ENCODE measurements at regions not wholly inside any gene's neighbourhood (a gene's known extent, or its start where the extent isn't known, plus 50 kb on each side); places are given as distances from the start of the nearest gene placed in this dataset.

DNA sequence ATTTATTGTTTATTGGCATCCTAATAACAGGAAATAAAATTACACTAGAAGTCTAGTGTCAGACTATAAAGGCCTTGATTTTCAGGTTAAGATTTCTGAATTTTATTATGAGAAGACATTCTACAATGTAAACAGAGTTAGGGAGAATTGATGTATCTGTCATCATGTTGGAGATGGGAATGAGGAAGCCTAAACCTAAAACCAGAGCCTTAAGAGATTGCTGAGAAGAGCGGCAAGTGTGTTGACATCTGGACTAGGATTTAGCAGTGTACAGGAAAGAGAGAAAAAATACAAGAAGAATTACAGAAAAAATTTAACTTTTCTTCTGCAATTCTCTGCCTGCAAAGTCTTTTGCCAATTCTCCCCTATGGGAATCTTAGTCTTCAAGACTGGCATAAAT is 525.5 kb downstream of the NR2F1-AS1 start:
- peaks cover 25% of the 10 kb centered on the region for H3K4me1 ChIP-seq (ENCODE audit: control insufficient read depth, insufficient read depth, low read length)
- H3K27me3 ChIP-seq (ENCODE audit: control insufficient read depth, insufficient read depth, low read length) = no peaks in the 10 kb centered on the region
- H3K9ac ChIP-seq (ENCODE audit: low read depth, low read length) = no peak overlapping the region
- no peak overlapping the region for H3K27ac ChIP-seq (ENCODE audit: low read depth, low read length)
- H3K9me3 ChIP-seq (ENCODE audit: control insufficient read depth, insufficient read depth, low read length) = peaks cover 4% of the 10 kb centered on the region; the same call in 1 of the 2 replicates
- H3K4me3 ChIP-seq (ENCODE audit: low read depth, low read length) = no peak overlapping the region
- H3K36me3 ChIP-seq (ENCODE audit: control insufficient read depth, insufficient read depth, low read length) = no peaks in the 10 kb centered on the region

- Histone ChIP-seq H3K4me3 (ENCODE audit: low read depth, low read length) (no peak overlapping the region), H3K36me3 (ENCODE audit: control insufficient read depth, insufficient read depth, low read length) (no peaks in the 10 kb centered on the region), H3K27ac (ENCODE audit: low read depth, low read length) (no peak overlapping the region), H3K4me1 (ENCODE audit: control insufficient read depth, insufficient read depth, low read length) (peaks cover 25% of the 10 kb centered on the region), H3K27me3 (ENCODE audit: control insufficient read depth, insufficient read depth, low read length) (no peaks in the 10 kb centered on the region), H3K9ac (ENCODE audit: low read depth, low read length) (no peak overlapping the region), H3K9me3 (ENCODE audit: control insufficient read depth, insufficient read depth, low read length) (peaks cover 4% of the 10 kb centered on the region; the same call in 1 of the 2 replicates)
Measured at GRCh38 chr5:93054424-93055163, 526.4 kb downstream of the NR2F1-AS1 start.

GRCh38 chr5:93053825-93054224 is 527.2 kb downstream of the NR2F1-AS1 start:
- H3K27me3 ChIP-seq (ENCODE audit: control insufficient read depth, insufficient read depth, low read length) = no peaks in the 10 kb centered on the region
- H3K36me3 ChIP-seq (ENCODE audit: control insufficient read depth, insufficient read depth, low read length) = no peaks in the 10 kb centered on the region
- H3K27ac ChIP-seq (ENCODE audit: low read depth, low read length) = no peak overlapping the region
- no peak overlapping the region for H3K9ac ChIP-seq (ENCODE audit: low read depth, low read length)
- peaks cover 4% of the 10 kb centered on the region; the same call in 1 of the 2 replicates for H3K9me3 ChIP-seq (ENCODE audit: control insufficient read depth, insufficient read depth, low read length)
- peaks cover 20% of the 10 kb centered on the region for H3K4me1 ChIP-seq (ENCODE audit: control insufficient read depth, insufficient read depth, low read length)
- no peak overlapping the region for H3K4me3 ChIP-seq (ENCODE audit: low read depth, low read length)

DNA sequence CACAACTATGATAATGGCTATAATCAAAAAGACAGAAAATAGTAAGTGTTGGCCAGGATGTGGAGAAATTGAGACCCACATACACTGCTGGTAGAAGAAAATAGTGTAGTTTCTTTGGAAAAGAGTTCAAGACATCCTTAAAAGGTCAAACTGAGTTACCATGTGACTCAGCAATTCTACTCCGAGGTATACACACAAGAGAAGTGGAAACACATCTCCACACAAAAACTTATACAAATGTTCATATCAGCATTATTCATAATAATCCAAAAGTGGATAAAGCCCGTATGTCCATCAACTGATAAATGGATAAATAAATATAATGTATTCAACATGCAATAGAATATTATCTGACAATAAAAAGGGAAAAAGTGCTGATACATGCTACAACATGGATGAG is 532.2 kb downstream of the NR2F1-AS1 start:
- H3K36me3 ChIP-seq (ENCODE audit: control insufficient read depth, insufficient read depth, low read length) = no peaks in the 10 kb centered on the region
- no peak overlapping the region for H3K4me3 ChIP-seq (ENCODE audit: low read depth, low read length)
- no peaks in the 10 kb centered on the region for H3K27me3 ChIP-seq (ENCODE audit: control insufficient read depth, insufficient read depth, low read length)
- no peaks in the 10 kb centered on the region for H3K4me1 ChIP-seq (ENCODE audit: control insufficient read depth, insufficient read depth, low read length)
- no peaks in the 10 kb centered on the region for H3K9me3 ChIP-seq (ENCODE audit: control insufficient read depth, insufficient read depth, low read length)
- H3K27ac ChIP-seq (ENCODE audit: low read depth, low read length) = no peak overlapping the region
- no peak overlapping the region for H3K9ac ChIP-seq (ENCODE audit: low read depth, low read length)

- Histone ChIP-seq H3K36me3 (ENCODE audit: control insufficient read depth, insufficient read depth, low read length) (no peaks in the 10 kb centered on the region), H3K4me3 (ENCODE audit: low read depth, low read length) (no peak overlapping the region), H3K27me3 (ENCODE audit: control insufficient read depth, insufficient read depth, low read length) (no peaks in the 10 kb centered on the region), H3K9me3 (ENCODE audit: control insufficient read depth, insufficient read depth, low read length) (no peaks in the 10 kb centered on the region), H3K4me1 (ENCODE audit: control insufficient read depth, insufficient read depth, low read length) (no peaks in the 10 kb centered on the region), H3K9ac (ENCODE audit: low read depth, low read length) (no peak overlapping the region), H3K27ac (ENCODE audit: low read depth, low read length) (no peak overlapping the region)
Measured at GRCh38 chr5:93044859-93045666, 536.0 kb downstream of the NR2F1-AS1 start.

- no peaks in the 10 kb centered on the region for H3K27me3 ChIP-seq (ENCODE audit: control insufficient read depth, insufficient read depth, low read length)
- H3K27ac ChIP-seq (ENCODE audit: low read depth, low read length) = no peak overlapping the region
Measured at GRCh38 chr5:93039888-93040287, 541.1 kb downstream of the NR2F1-AS1 start.

DNA sequence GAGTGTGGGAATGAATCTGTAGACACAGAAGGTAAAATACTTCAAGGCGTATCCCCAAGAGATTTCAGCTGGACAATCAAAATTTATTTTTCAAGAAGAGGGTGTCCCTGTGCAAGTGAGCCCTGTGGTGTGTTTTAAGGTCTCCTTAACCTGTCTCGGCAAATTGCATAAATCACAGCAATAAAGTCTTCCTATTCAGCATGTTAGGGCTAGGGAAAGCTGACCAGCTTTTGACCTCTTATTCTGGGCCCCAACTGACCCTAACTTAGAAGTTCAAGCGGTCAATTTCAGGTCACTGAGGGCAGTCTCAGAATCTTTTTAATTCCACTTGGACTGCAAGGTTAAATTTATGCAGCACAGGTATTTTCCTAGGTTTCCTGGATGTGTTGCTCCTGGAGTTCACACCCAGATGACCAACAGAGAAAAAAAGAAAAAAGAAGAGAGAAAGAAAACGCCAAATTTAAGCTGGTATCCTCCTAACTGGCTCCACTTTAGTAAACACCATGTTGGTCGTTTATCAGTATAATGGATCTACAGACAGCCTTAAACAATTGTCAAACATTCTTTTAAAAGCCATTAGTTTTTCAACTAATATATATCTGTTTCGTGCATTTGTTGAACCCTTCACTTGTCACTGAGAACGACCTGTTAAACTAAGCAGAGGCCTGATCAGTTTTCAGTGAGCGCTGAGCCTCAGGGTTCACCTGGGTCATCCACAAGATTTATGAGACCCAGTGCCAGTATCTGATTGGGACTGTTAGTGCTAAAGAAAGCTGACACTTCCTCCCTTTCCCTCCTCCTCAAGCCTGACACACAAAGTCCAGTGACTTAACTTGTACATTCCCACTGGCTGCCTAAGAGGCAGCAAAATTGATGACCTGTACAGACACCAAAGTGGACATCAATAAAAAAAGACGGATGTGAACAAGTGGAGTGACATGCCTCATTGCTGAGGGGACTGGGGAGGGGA is 546.1 kb downstream of the NR2F1-AS1 start:
- Histone ChIP-seq H3K9ac (ENCODE audit: low read depth, low read length) (no peak overlapping the region), H3K36me3 (ENCODE audit: control insufficient read depth, insufficient read depth, low read length) (no peaks in the 10 kb centered on the region), H3K4me3 (ENCODE audit: low read depth, low read length) (no peak overlapping the region), H3K9me3 (ENCODE audit: control insufficient read depth, insufficient read depth, low read length) (no peaks in the 10 kb centered on the region), H3K27ac (ENCODE audit: low read depth, low read length) (no peak overlapping the region), H3K27me3 (ENCODE audit: control insufficient read depth, insufficient read depth, low read length) (no peaks in the 10 kb centered on the region), H3K4me1 (ENCODE audit: control insufficient read depth, insufficient read depth, low read length) (no peaks in the 10 kb centered on the region)

More at GRCh38 chr5:93039888-93040287, 541.1 kb downstream of the NR2F1-AS1 start:
- H3K36me3 ChIP-seq (ENCODE audit: control insufficient read depth, insufficient read depth, low read length) = no peaks in the 10 kb centered on the region
- no peak overlapping the region for H3K4me3 ChIP-seq (ENCODE audit: low read depth, low read length)
- H3K4me1 ChIP-seq (ENCODE audit: control insufficient read depth, insufficient read depth, low read length) = no peaks in the 10 kb centered on the region
- H3K9ac ChIP-seq (ENCODE audit: low read depth, low read length) = no peak overlapping the region
- no peaks in the 10 kb centered on the region for H3K9me3 ChIP-seq (ENCODE audit: control insufficient read depth, insufficient read depth, low read length)

DNA sequence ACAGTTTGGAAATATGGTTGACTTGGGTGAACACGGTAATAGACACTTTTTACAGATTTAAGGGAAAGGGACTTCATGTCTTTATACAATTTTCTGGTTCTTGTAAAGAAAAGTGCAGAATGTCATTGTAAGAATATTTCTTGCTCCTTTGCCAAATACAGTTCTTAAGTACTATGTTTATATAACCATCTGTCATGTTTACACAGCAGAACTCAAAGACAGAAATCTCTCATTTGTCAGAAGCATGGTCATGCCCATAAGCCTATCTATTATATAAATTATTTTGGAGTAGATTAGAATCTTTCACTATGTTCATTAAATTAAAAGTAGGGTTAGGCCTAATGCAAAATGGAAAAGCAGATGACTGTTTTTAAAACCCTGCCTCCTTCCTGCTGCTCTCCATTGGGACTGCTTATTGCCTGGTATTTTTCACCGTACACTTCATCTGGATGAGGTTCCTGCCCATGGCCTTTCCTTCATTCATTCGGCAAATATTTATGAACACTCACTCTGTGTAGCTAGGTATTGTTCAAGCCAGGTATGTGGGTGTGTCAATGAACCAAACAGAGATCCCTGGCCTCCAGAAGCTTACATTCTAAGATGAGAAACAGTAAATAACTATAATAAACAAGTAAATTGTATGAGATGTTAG is 558.1 kb downstream of the NR2F1-AS1 start:
- no peak overlapping the region for H3K4me3 ChIP-seq (ENCODE audit: low read depth, low read length)
- no peak overlapping the region for H3K27ac ChIP-seq (ENCODE audit: low read depth, low read length)
- H3K27me3 ChIP-seq (ENCODE audit: control insufficient read depth, insufficient read depth, low read length) = no peaks in the 10 kb centered on the region
- no peaks in the 10 kb centered on the region for H3K36me3 ChIP-seq (ENCODE audit: control insufficient read depth, insufficient read depth, low read length)
- no peaks in the 10 kb centered on the region for H3K9me3 ChIP-seq (ENCODE audit: control insufficient read depth, insufficient read depth, low read length)
- H3K9ac ChIP-seq (ENCODE audit: low read depth, low read length) = no peak overlapping the region
- H3K4me1 ChIP-seq (ENCODE audit: control insufficient read depth, insufficient read depth, low read length) = peaks cover 10% of the 10 kb centered on the region

- H3K27me3 ChIP-seq (ENCODE audit: control insufficient read depth, insufficient read depth, low read length) = no peaks in the 10 kb centered on the region
- no peak overlapping the region for H3K9ac ChIP-seq (ENCODE audit: low read depth, low read length)
- peaks cover 10% of the 10 kb centered on the region for H3K4me1 ChIP-seq (ENCODE audit: control insufficient read depth, insufficient read depth, low read length)
- H3K9me3 ChIP-seq (ENCODE audit: control insufficient read depth, insufficient read depth, low read length) = no peaks in the 10 kb centered on the region
- no peak overlapping the region for H3K4me3 ChIP-seq (ENCODE audit: low read depth, low read length)
- no peak overlapping the region for H3K27ac ChIP-seq (ENCODE audit: low read depth, low read length)
- no peaks in the 10 kb centered on the region for H3K36me3 ChIP-seq (ENCODE audit: control insufficient read depth, insufficient read depth, low read length)
Measured at GRCh38 chr5:93022211-93022610, 558.8 kb downstream of the NR2F1-AS1 start.

DNA sequence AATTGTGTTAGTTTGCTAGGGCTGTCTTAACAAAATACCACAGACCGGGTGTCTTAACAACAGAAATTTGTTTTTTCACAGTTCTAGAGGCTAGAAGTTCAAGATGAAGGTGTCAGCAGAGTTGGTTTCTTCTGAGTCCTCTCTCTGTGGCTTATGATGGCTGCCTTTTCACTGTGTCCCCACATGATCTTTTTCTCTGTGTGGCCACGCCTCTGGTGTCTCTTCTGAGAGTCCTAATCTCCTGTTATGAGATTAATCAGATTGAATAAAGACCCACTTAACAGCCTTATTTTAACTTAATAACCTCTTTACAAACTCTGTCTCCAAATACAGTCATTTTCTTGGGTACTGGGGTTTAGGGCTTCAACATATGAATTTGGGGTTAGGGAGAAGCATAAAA is 561.1 kb downstream of the NR2F1-AS1 start:
- H3K4me1 ChIP-seq (ENCODE audit: control insufficient read depth, insufficient read depth, low read length) = peaks cover 17% of the 10 kb centered on the region
- H3K4me3 ChIP-seq (ENCODE audit: low read depth, low read length) = no peak overlapping the region
- no peaks in the 10 kb centered on the region for H3K27me3 ChIP-seq (ENCODE audit: control insufficient read depth, insufficient read depth, low read length)
- no peaks in the 10 kb centered on the region for H3K36me3 ChIP-seq (ENCODE audit: control insufficient read depth, insufficient read depth, low read length)
- H3K27ac ChIP-seq (ENCODE audit: low read depth, low read length) = no peak overlapping the region
- H3K9ac ChIP-seq (ENCODE audit: low read depth, low read length) = no peak overlapping the region
- H3K9me3 ChIP-seq (ENCODE audit: control insufficient read depth, insufficient read depth, low read length) = no peaks in the 10 kb centered on the region

Data from HUES48 (cell line).